Heart left ventricle (tissue), 13 donors: ENCODE measurements at regions not wholly inside any gene's neighbourhood (a gene's known extent, or its start where the extent isn't known, plus 50 kb on each side); places are given as distances from the start of the nearest gene placed in this dataset.

ENCODE experiments used
- CTCF ChIP-seq, 12 donors: fragments of 200-600 bp; sonication (generic) in 4 of 12; IDR thresholded peaks; one replicate each; pipeline versions ENCODE4 v1.5.0 to v1.8.0; 2018 to 2022; ENCODE audit warnings: antibody characterized with exemption in 12 of 12, mild to moderate bottlenecking in 5 of 12
- POLR2A ChIP-seq, 2 donors: fragments of 450-650 bp; IDR thresholded peaks; one replicate each; pipeline ENCODE4 v1.6.1; 2017; ENCODE audit warnings: antibody characterized with exemption in 2 of 2, mild to moderate bottlenecking in 2 of 2, moderate library complexity in 2 of 2
- donor health status: ischemic (EF 13 %, LVEDD 7.1; RV severe dilation, severe dysfunction).
- donor health status: DM: no; HTN: yes; CAD: no.
- donor health status: DM: no; HTN: no; CAD: no.
- donor health status: ischemic (EF 25% LVEDD 6.9; RV normal size, moderate dysfunction).
- donor health status: ischemic (EF 25% LVEDD 5.7; RV mildly dilated, moderate dysfunction).
- donor health status: ischemic (EF 35%, LVEDD 5.7; RV mildly dilated, moderate dysfunction).
- donor health status: nonischemic (EF 11% LVEDD 7.7; RV severe dilation, severe dysfunction).
- donor health status: DM: yes; HTN: yes; CAD: no.
- donor health status: PGD.
- donor health status: ischemic (EF 29% LVEDD 5.4; RV normal size, mild dysfunction).
- donor health status: nonischemic (EF 23%, LVEDD 6.1; RV moderate dilation, normal function).

GRCh38 chr9:26271495-26272122 lies 593.4 kb upstream of the TUSC1 start:
- TF ChIP-seq CTCF (IDR thresholded peaks at IDR 0.05) (no peak), POLR2A (IDR thresholded peaks at IDR 0.05) (no peak)
